GM06990 (cell line): ENCODE measurements at regions not wholly inside any gene's neighbourhood (a gene's known extent, or its start where the extent isn't known, plus 50 kb on each side); places are given as distances from the start of the nearest gene placed in this dataset.

Source experiments
- DNase-seq: peaks from one replicate; pipeline ENCODE4 v3.0.0-alpha.2; 2011; ENCODE audit not compliant: insufficient read length; ENCODE audit errors: extremely low read depth
- H3K27me3 ChIP-seq: replicated peaks from 2 replicates; pipeline ENCODE4 v1.6.0; 2011; ENCODE audit warnings: low read length; ENCODE audit not compliant: control insufficient read depth, insufficient read depth
- H3K36me3 ChIP-seq: 2 replicates; pipeline ENCODE4 v1.5.1; 2011; ENCODE audit warnings: low read length; ENCODE audit not compliant: control insufficient read depth, insufficient read depth
- H3K4me3 ChIP-seq: replicated peaks from 2 replicates; pipeline ENCODE4 v1.5.1; 2011; ENCODE audit warnings: low read depth, mild to moderate bottlenecking, control low read depth, low read length
- TF ChIP-seq, protein P1 (sequence below): IDR thresholded peaks from 2 replicates; pipeline ENCODE4 v1.5.1; 2011; ENCODE audit warnings: low read length, control low read depth, mild to moderate bottlenecking, inconsistent platforms; ENCODE audit not compliant: insufficient read depth, poor library complexity, severe bottlenecking

DNA sequence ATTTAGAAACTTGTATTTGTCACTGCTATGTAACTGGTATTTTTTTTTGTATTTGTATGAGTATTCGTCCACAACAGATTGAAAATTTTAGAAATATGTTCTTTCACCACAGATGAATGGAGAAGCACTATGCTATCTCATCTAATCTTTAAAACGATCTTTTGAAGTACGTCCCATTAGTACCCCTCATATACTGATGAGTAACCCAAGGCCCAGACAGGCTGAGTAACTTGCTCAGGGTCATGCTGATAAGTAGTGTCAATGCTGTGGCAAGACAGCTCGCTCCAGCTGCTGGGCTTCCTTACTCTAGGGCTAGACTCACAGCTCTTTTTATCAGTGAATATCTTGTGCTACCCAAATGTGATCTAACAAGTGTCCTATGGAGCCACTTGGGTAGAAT is 154.2 kb downstream of the SUCLA2 start:
- DNase-seq, result no peak
- no peaks in the 10 kb centered on the region for H3K27me3 ChIP-seq
- H3K36me3 ChIP-seq, result no peaks in the 10 kb centered on the region
- TF ChIP-seq, protein P1, sequence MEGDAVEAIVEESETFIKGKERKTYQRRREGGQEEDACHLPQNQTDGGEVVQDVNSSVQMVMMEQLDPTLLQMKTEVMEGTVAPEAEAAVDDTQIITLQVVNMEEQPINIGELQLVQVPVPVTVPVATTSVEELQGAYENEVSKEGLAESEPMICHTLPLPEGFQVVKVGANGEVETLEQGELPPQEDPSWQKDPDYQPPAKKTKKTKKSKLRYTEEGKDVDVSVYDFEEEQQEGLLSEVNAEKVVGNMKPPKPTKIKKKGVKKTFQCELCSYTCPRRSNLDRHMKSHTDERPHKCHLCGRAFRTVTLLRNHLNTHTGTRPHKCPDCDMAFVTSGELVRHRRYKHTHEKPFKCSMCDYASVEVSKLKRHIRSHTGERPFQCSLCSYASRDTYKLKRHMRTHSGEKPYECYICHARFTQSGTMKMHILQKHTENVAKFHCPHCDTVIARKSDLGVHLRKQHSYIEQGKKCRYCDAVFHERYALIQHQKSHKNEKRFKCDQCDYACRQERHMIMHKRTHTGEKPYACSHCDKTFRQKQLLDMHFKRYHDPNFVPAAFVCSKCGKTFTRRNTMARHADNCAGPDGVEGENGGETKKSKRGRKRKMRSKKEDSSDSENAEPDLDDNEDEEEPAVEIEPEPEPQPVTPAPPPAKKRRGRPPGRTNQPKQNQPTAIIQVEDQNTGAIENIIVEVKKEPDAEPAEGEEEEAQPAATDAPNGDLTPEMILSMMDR, result no peak
- no peak overlapping the region for H3K4me3 ChIP-seq

- H3K27me3 ChIP-seq, result no peaks in the 10 kb centered on the region
- H3K4me3 ChIP-seq, result no peak overlapping the region
- no peaks in the 10 kb centered on the region for H3K36me3 ChIP-seq
- TF ChIP-seq, protein P1, result no peak
- no peak for DNase-seq
Observed at GRCh38 chr13:47845981-47846380, 155.1 kb downstream of the SUCLA2 start.

DNA sequence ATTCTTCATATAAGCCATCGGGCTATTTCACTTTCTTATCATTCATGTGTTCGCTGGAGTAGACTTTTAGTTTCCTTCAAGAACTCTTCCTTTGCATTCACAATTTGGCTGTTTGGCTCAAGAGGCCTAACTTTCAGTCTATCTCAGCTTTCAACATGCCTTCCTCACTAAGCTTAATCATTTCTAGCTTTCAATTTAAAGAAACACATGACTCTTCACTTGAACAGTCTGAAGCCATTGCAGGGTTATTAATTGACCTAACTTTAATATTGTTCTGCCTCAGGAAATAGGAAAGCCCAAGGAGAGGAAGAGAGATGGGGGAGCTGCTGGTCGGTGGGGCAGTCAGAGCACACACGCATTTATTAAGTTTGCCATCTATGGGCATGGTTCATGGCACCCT is 158.1 kb downstream of the SUCLA2 start:
- no peak for DNase-seq
- TF ChIP-seq, protein P1, result no peak
- H3K4me3 ChIP-seq, result no peak overlapping the region
- H3K27me3 ChIP-seq, result no peaks in the 10 kb centered on the region
- no peaks in the 10 kb centered on the region for H3K36me3 ChIP-seq

GRCh38 chr13:47841151-47841550 is 159.9 kb downstream of the SUCLA2 start:
- Histone ChIP-seq H3K27me3 (no peaks in the 10 kb centered on the region; the same call in 1 of the 2 replicates), H3K36me3 (no peaks in the 10 kb centered on the region), H3K4me3 (no peak overlapping the region)
- DNase-seq, result no peak
- TF ChIP-seq, protein P1, result no peak

GRCh38 chr13:47837906-47838305 is 163.2 kb downstream of the SUCLA2 start:
- Histone ChIP-seq H3K36me3 (no peaks in the 10 kb centered on the region), H3K4me3 (no peak overlapping the region), H3K27me3 (no peaks in the 10 kb centered on the region; the same call in 1 of the 2 replicates)
- TF ChIP-seq, protein P1, result no peak
- no peak for DNase-seq
